ENCODE measurements at regions not wholly inside any gene's neighbourhood (a gene's known extent, or its start where the extent isn't known, plus 50 kb on each side); places are given as distances from the start of the nearest gene placed in this dataset.

DNA sequence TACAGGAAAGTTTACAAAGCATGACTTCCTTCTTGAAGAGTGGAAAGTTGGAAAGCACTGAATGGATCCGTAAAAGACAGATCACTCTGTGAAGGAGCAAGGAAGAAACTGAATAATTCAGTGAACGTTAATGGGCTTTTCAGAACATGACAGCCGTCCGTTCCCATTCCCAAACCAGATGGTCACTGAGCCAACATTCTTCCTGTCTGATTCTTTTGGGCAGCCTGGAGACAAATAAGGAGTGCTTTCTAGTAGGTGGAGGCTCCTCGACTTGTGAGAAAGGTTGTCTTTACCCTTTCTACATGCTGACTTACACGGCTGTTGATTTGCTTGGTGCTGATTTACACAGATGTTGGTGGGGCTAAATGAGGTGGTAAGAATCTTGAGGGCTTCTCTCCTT, 51.0 kb upstream of the PAPPA start:
- no peak for DNase-seq

Data from NCI-H1694 treated with DMSO at 0.1 percent for 48 hours (cell line).